ENCODE measurements at regions not wholly inside any gene's neighbourhood (a gene's known extent, or its start where the extent isn't known, plus 50 kb on each side); places are given as distances from the start of the nearest gene placed in this dataset.

- H3K36me3 ChIP-seq, result no peaks in the 10 kb centered on the region
- in situ Hi-C loops (cut with MboI; ENCODE audit: low sequenced_read_pairs in 4 of 4) (no loop called here), intact Hi-C loops (cut with DNase I; ENCODE audit: low total_unique reads) (no loop called here)
- H3K4me1 ChIP-seq, result no peaks in the 10 kb centered on the region
- no peak overlapping the region for H3K27ac ChIP-seq
- ATAC-seq (no peak), DNase-seq (no peak)
- H3K9me3 ChIP-seq, result no peaks in the 10 kb centered on the region
- no peak overlapping the region for H3K4me3 ChIP-seq
- TF ChIP-seq CTCF (IDR thresholded peaks at IDR 0.05 in 4 of 5, conservative IDR thresholded peaks at IDR 0.05 in 1 of 5) (no peak), POLR2A (IDR thresholded peaks at IDR 0.05) (no peak)
- peaks cover 0 to 3% (median 0%) of the 10 kb centered on the region in 3 donors for H3K27me3 ChIP-seq
These were observed 114.5 kb downstream of the TMEM18 start for GRCh38 chr2:562391-563364.

- no peaks in the 10 kb centered on the region for H3K27me3 ChIP-seq
- no peak for TF ChIP-seq POLR2A (IDR thresholded peaks at IDR 0.05)
- TF ChIP-seq CTCF (IDR thresholded peaks at IDR 0.05 in 4 of 5, conservative IDR thresholded peaks at IDR 0.05 in 1 of 5), result no peak
- ATAC-seq, result no peak
- no peaks in the 10 kb centered on the region for H3K9me3 ChIP-seq
- no peaks in the 10 kb centered on the region for H3K36me3 ChIP-seq
- no peaks in the 10 kb centered on the region for H3K4me1 ChIP-seq
- in situ Hi-C loops (cut with MboI; ENCODE audit: low sequenced_read_pairs in 4 of 4), result no loop called here
- H3K4me3 ChIP-seq, result no peak overlapping the region
- intact Hi-C loops (cut with DNase I; ENCODE audit: low total_unique reads), result no loop called here
- DNase-seq, result no peak
- no peak overlapping the region for H3K27ac ChIP-seq
These were observed 118.3 kb downstream of the TMEM18 start for GRCh38 chr2:558879-559278.

GRCh38 chr2:558302-558642 is 118.9 kb downstream of the TMEM18 start:
- intact Hi-C loops (cut with DNase I; ENCODE audit: low total_unique reads) (no loop called here), in situ Hi-C loops (cut with MboI; ENCODE audit: low sequenced_read_pairs in 4 of 4) (no loop called here)
- Histone ChIP-seq H3K36me3 (no peaks in the 10 kb centered on the region), H3K4me3 (no peak overlapping the region), H3K9me3 (no peaks in the 10 kb centered on the region), H3K27ac (no peak overlapping the region), H3K27me3 (no peaks in the 10 kb centered on the region), H3K4me1 (no peaks in the 10 kb centered on the region)
- no peak for DNase-seq
- no peak for TF ChIP-seq POLR2A (IDR thresholded peaks at IDR 0.05)
- TF ChIP-seq CTCF (IDR thresholded peaks at IDR 0.05 in 4 of 5, conservative IDR thresholded peaks at IDR 0.05 in 1 of 5), result no peak
- ATAC-seq, result no peak

GRCh38 chr2:557635-558301 is 119.4 kb downstream of the TMEM18 start:
- Histone ChIP-seq H3K9me3 (no peaks in the 10 kb centered on the region), H3K4me1 (no peaks in the 10 kb centered on the region), H3K27ac (no peak overlapping the region), H3K27me3 (no peaks in the 10 kb centered on the region), H3K4me3 (no peak overlapping the region), H3K36me3 (no peaks in the 10 kb centered on the region)
- in situ Hi-C loops (cut with MboI; ENCODE audit: low sequenced_read_pairs in 4 of 4), result no loop called here
- DNase-seq (no peak), ATAC-seq (no peak)
- TF ChIP-seq CTCF (IDR thresholded peaks at IDR 0.05 in 4 of 5, conservative IDR thresholded peaks at IDR 0.05 in 1 of 5) (no peak), POLR2A (IDR thresholded peaks at IDR 0.05) (no peak)
- intact Hi-C loops (cut with DNase I; ENCODE audit: low total_unique reads), result no loop called here

Data from gastrocnemius medialis (tissue), 4 donors.